GM21360 (cell line): ENCODE measurements at regions not wholly inside any gene's neighbourhood (a gene's known extent, or its start where the extent isn't known, plus 50 kb on each side); places are given as distances from the start of the nearest gene placed in this dataset.

Experiments
- ATAC-seq: cut with Tn5 transposase; IDR thresholded peaks from one replicate; pipeline ENCODE4 v1.9.1; 2021; ENCODE audit warnings: mild to moderate bottlenecking, moderate library complexity; ENCODE audit not compliant: unreplicated experiment

- no peak for ATAC-seq
Measured at GRCh38 chr16:52896478-52897164, 156.1 kb downstream of the CHD9NB start.

GRCh38 chr16:52874042-52874441 is 178.7 kb downstream of the CHD9NB start:
- ATAC-seq = no peak

GRCh38 chr16:52872731-52873130 is 180.0 kb downstream of the CHD9NB start:
- no peak for ATAC-seq

- ATAC-seq = no peak
Measured at GRCh38 chr16:52871481-52871880, 181.2 kb downstream of the CHD9NB start.

GRCh38 chr16:52869243-52869642 is 183.5 kb downstream of the CHD9NB start:
- no peak for ATAC-seq

- ATAC-seq = no peak
Measured at GRCh38 chr16:52863000-52863399, 189.7 kb downstream of the CHD9NB start.

GRCh38 chr16:52861614-52862022 is 191.1 kb downstream of the CHD9NB start:
- no peak for ATAC-seq

- no peak for ATAC-seq
Measured at GRCh38 chr16:52855463-52855862, 197.2 kb downstream of the CHD9NB start.

GRCh38 chr16:52852978-52853377 is 199.7 kb downstream of the CHD9NB start:
- ATAC-seq = no peak

GRCh38 chr16:52851211-52851740 is 201.4 kb downstream of the CHD9NB start:
- ATAC-seq = no peak

GRCh38 chr16:52843381-52843780 is 209.3 kb downstream of the CHD9NB start:
- no peak for ATAC-seq

GRCh38 chr16:52837251-52837650 is 215.4 kb downstream of the CHD9NB start:
- ATAC-seq = no peak

GRCh38 chr16:52834736-52835465 is 217.8 kb downstream of the CHD9NB start:
- ATAC-seq = no peak

GRCh38 chr16:52832771-52833170 is 219.9 kb downstream of the CHD9NB start:
- no peak for ATAC-seq

- ATAC-seq = no peak
Measured at GRCh38 chr16:52827456-52827855, 225.2 kb downstream of the CHD9NB start.

GRCh38 chr16:52825892-52826291 is 226.8 kb downstream of the CHD9NB start:
- ATAC-seq = no peak

- ATAC-seq = no peak
Measured at GRCh38 chr16:52819808-52820207, 232.9 kb downstream of the CHD9NB start.

- ATAC-seq = no peak
Measured at GRCh38 chr16:52819405-52819804, 233.3 kb downstream of the CHD9NB start.

GRCh38 chr16:52817696-52818095 is 235.0 kb downstream of the CHD9NB start:
- no peak for ATAC-seq

GRCh38 chr16:52816993-52817392 is 235.7 kb downstream of the CHD9NB start:
- ATAC-seq = no peak

GRCh38 chr16:52812678-52813556 is 239.8 kb downstream of the CHD9NB start:
- ATAC-seq = no peak
